ENCODE measurements at regions not wholly inside any gene's neighbourhood (a gene's known extent, or its start where the extent isn't known, plus 50 kb on each side); places are given as distances from the start of the nearest gene placed in this dataset.

DNA sequence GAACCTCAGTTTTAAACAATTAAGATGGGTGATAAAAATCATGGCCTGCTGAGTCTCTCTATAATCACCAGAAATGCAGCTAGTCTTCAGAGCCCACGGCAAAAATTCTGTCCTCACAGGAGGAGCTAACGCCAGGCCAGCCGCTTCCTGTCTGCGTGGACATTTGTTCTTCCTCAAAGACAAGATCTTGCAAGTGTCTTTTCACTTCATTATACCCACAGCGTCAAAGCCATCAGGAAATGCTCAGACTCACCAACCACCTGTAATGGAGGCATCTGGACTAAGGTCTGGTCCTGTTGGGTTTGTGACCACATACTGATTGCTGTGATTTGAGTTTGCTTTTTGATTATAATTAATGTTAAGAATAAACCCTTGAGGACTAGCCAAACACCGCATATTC lies 473.8 kb upstream of the MC4R start:
- TF ChIP-seq, protein P1, sequence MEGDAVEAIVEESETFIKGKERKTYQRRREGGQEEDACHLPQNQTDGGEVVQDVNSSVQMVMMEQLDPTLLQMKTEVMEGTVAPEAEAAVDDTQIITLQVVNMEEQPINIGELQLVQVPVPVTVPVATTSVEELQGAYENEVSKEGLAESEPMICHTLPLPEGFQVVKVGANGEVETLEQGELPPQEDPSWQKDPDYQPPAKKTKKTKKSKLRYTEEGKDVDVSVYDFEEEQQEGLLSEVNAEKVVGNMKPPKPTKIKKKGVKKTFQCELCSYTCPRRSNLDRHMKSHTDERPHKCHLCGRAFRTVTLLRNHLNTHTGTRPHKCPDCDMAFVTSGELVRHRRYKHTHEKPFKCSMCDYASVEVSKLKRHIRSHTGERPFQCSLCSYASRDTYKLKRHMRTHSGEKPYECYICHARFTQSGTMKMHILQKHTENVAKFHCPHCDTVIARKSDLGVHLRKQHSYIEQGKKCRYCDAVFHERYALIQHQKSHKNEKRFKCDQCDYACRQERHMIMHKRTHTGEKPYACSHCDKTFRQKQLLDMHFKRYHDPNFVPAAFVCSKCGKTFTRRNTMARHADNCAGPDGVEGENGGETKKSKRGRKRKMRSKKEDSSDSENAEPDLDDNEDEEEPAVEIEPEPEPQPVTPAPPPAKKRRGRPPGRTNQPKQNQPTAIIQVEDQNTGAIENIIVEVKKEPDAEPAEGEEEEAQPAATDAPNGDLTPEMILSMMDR (IDR thresholded peaks at IDR 0.05; ENCODE audit: low read depth, low read length) = no peak
- TF ChIP-seq, protein P2, sequence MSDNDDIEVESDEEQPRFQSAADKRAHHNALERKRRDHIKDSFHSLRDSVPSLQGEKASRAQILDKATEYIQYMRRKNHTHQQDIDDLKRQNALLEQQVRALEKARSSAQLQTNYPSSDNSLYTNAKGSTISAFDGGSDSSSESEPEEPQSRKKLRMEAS (IDR thresholded peaks at IDR 0.05; ENCODE audit: low read depth, low read length) = no peak

Data from NB4 (cell line).